Gastroesophageal sphincter (tissue), 3 donors: ENCODE measurements at regions not wholly inside any gene's neighbourhood (a gene's known extent, or its start where the extent isn't known, plus 50 kb on each side); places are given as distances from the start of the nearest gene placed in this dataset.

ENCODE experiments used
- CTCF ChIP-seq, 4 experiments: fragments of 200-600 bp in 2 of 4; fragments of 450-650 bp in 2 of 4; sonication (generic) in 1 of 4; IDR thresholded peaks; one replicate each; pipeline ENCODE4 v1.5.1; 2017 to 2019; ENCODE audit warnings: antibody characterized with exemption in 4 of 4, mild to moderate bottlenecking in 2 of 4, moderate library complexity in 2 of 4
- EP300 ChIP-seq: sonication (generic); formaldehyde crosslinking; IDR thresholded peaks from one replicate; pipeline ENCODE4 v1.6.1; 2017; ENCODE audit warnings: antibody characterized with exemption, mild to moderate bottlenecking
- POLR2A ChIP-seq, 2 donors: fragments of 450-650 bp; IDR thresholded peaks; one replicate each; pipeline ENCODE4 v1.6.1; 2017; ENCODE audit warnings: antibody characterized with exemption in 2 of 2, mild to moderate bottlenecking in 2 of 2, moderate library complexity in 1 of 2

- TF ChIP-seq CTCF (IDR thresholded peaks at IDR 0.05) (no peak), POLR2A (IDR thresholded peaks at IDR 0.05) (no peak), EP300 (no peak)
Observed at GRCh38 chr16:9666834-9667480, 515.3 kb downstream of the GRIN2A start.
